GM12878 (cell line): ENCODE measurements at regions not wholly inside any gene's neighbourhood (a gene's known extent, or its start where the extent isn't known, plus 50 kb on each side); places are given as distances from the start of the nearest gene placed in this dataset.

Experiments
- ATAC-seq: fragments of 200-7000 bp; cut with Tn5 transposase; 3 replicates; pipeline ENCODE4 v1.9.1; 2020; ENCODE audit warnings: mild to moderate bottlenecking, moderate library complexity
- BruUV-seq: library from RNA; stranded (reverse); fragments of 400-500 nt; replicated peaks from 2 replicates; lab custom pipeline; 2021; lab: Mats Ljungman, UMichigan
- CTCF ChIA-PET: fragments of 300-600 bp; sonication (Branson Sonifier 250); formaldehyde crosslinking; extraction: SDS; loops from one replicate; lab custom pipeline; 2021; ENCODE audit warnings: inconsistent platforms; lab: Yijun Ruan, JAX
- POLR2A ChIA-PET: fragments of 350-600 bp; formaldehyde crosslinking; extraction: SDS; loops from one replicate; lab custom pipeline; 2021; ENCODE audit warnings: inconsistent platforms; lab: Charles Lee
- RAD21 ChIA-PET: fragments of 300-600 bp; sonication (Branson Sonifier 250); formaldehyde crosslinking; loops from one replicate; lab custom pipeline; 2023; ENCODE audit warnings: antibody characterized with exemption; ENCODE audit not compliant: unreplicated experiment; lab: Charles Lee
- SMC1A ChIA-PET: fragments of 300-600 bp; sonication (Branson Sonifier 250); formaldehyde crosslinking; loops from one replicate; lab custom pipeline; 2023; ENCODE audit not compliant: unreplicated experiment, uncharacterized antibody; lab: Charles Lee
- DNase-seq: peaks from one replicate; pipeline ENCODE4 v3.0.0-alpha.2; 2011; ENCODE audit warnings: low read depth, low spot score
- FAIRE-seq: peaks from 3 replicates; lab custom pipeline; 2011; peaks lifted over from hg19 to GRCh38; lab: Jason Lieb, UNC
- H2AFZ ChIP-seq: 2 replicates; pipeline ENCODE4 v1.6.0; 2011; ENCODE audit warnings: low read depth, low read length, control low read depth; ENCODE audit not compliant: control insufficient read depth
- H3K27ac ChIP-seq: 2 replicates; pipeline ENCODE4 v1.5.1; 2011; ENCODE audit warnings: control low read depth; ENCODE audit not compliant: control insufficient read depth, insufficient read depth
- H3K27me3 ChIP-seq, 2 experiments: replicated peaks in 1 of 2; 2 replicates each; pipeline versions ENCODE4 v1.6.0 to v1.6.1; 2011; ENCODE audit warnings: low read length in 1 of 2; ENCODE audit not compliant: control insufficient read depth in 2 of 2, insufficient read depth in 2 of 2
- H3K36me3 ChIP-seq, 2 experiments: 2 replicates each; pipeline ENCODE4 v1.5.1; 2011; ENCODE audit warnings: low read length in 1 of 2; ENCODE audit not compliant: control insufficient read depth in 2 of 2, insufficient read depth in 2 of 2
- H3K4me1 ChIP-seq: 2 replicates; pipeline ENCODE4 v1.6.1; 2011; ENCODE audit warnings: mild to moderate bottlenecking, low read length, moderate library complexity, mixed read lengths; ENCODE audit not compliant: control insufficient read depth, insufficient read depth
- H3K4me2 ChIP-seq: 2 replicates; pipeline ENCODE4 v1.6.0; 2011; ENCODE audit warnings: control low read depth; ENCODE audit not compliant: control insufficient read depth, insufficient read depth
- H3K4me3 ChIP-seq: fragments of 200-600 bp; sonication (generic); 2 replicates; pipeline ENCODE4 v1.5.1; 2016
- H3K79me2 ChIP-seq: 2 replicates; pipeline ENCODE4 v1.6.0; 2011; ENCODE audit warnings: low read length; ENCODE audit not compliant: control insufficient read depth, insufficient read depth
- H3K9ac ChIP-seq: 2 replicates; pipeline ENCODE4 v1.8.0; 2011; ENCODE audit warnings: low read length, control low read depth, mixed read lengths; ENCODE audit not compliant: control insufficient read depth, insufficient read depth
- H3K9me3 ChIP-seq: replicated peaks from 3 replicates; pipeline ENCODE4 v1.5.1; 2011; ENCODE audit warnings: mild to moderate bottlenecking, low read length; ENCODE audit not compliant: control insufficient read depth, insufficient read depth
- H4K20me1 ChIP-seq: 2 replicates; pipeline ENCODE4 v1.6.0; 2011; ENCODE audit not compliant: control insufficient read depth, insufficient read depth
- DPF2 ChIP-seq: fragments of 450-650 bp; IDR thresholded peaks from 2 replicates; pipeline ENCODE4 v1.6.1; 2017; ENCODE audit warnings: mild to moderate bottlenecking
- E4F1 ChIP-seq: fragments of 450-650 bp; IDR thresholded peaks from 2 replicates; pipeline ENCODE4 v1.6.1; 2018; ENCODE audit warnings: borderline replicate concordance, mild to moderate bottlenecking; ENCODE audit not compliant: partially characterized antibody
- FOXM1 ChIP-seq: IDR thresholded peaks from 2 replicates; pipeline ENCODE4 v1.6.1; 2012; ENCODE audit warnings: low read depth, mild to moderate bottlenecking, inconsistent platforms, low read length, moderate library complexity
- HDGF ChIP-seq: fragments of 450-650 bp; IDR thresholded peaks from 2 replicates; pipeline ENCODE4 v1.6.1; 2016; ENCODE audit warnings: antibody characterized with exemption
- PKNOX1 ChIP-seq: fragments of 450-650 bp; IDR thresholded peaks from 2 replicates; pipeline ENCODE4 v1.6.1; 2016; ENCODE audit warnings: mild to moderate bottlenecking
- RAD51 ChIP-seq: fragments of 450-650 bp; IDR thresholded peaks from 2 replicates; pipeline ENCODE4 v1.6.1; 2016; ENCODE audit warnings: moderate library complexity, mild to moderate bottlenecking, inconsistent platforms
- ZBTB33 ChIP-seq: fragments of 450-650 bp; IDR thresholded peaks from 2 replicates; pipeline ENCODE4 v1.6.1; 2017; ENCODE audit warnings: mild to moderate bottlenecking
- WGBS: methylation state at CpG from one replicate; pipeline ENCODE4 v1.1.6; 2016; ENCODE audit warnings: low lambda C conversion rate; ENCODE audit not compliant: insufficient replicate concordance, insufficient coverage; ENCODE audit errors: missing lambda C conversion rate; 5-methylcytosine and 5-hydroxymethylcytosine counted together
- in situ Hi-C: fragments of 300-500 bp; cut with MboI; formaldehyde crosslinking; loops from 9 replicates; pipeline ENCODE4 v1.14.3; 2018; ENCODE audit warnings: mixed read lengths
- intact Hi-C: fragments of 100-400 bp; cut with micrococcal nuclease; formaldehyde crosslinking; loops from one replicate; pipeline ENCODE4 v1.14.2; 2022; ENCODE audit not compliant: unreplicated experiment

GRCh38 chr20:61045876-61046585 lies 206.0 kb upstream of the CDH4 start:
- Histone ChIP-seq H3K9me3 (no peaks in the 10 kb centered on the region; the same call in 2 of the 3 replicates), H3K4me1 (no peaks in the 10 kb centered on the region), H3K4me3 (no peak overlapping the region), H3K27me3 (no peaks in the 10 kb centered on the region), H2AFZ (no peak overlapping the region), H3K9ac (no peak overlapping the region), H4K20me1 (no peaks in the 10 kb centered on the region), H3K27ac (no peak overlapping the region), H3K4me2 (no peak overlapping the region), H3K36me3 (no peaks in the 10 kb centered on the region), H3K79me2 (no peaks in the 10 kb centered on the region)
- WGBS: 2% methylated on average over 3 of the region's 3 CpGs
- BruUV-seq: no TSS peak
- RAD21 ChIA-PET: no interaction called here
- no peak for TF ChIP-seq E4F1
- no peak for TF ChIP-seq RAD51
- TF ChIP-seq PKNOX1: no peak
- no peak for TF ChIP-seq FOXM1
- no peak for TF ChIP-seq ZBTB33
- no peak for TF ChIP-seq DPF2
- TF ChIP-seq HDGF: no peak
- in situ Hi-C loops: no loop called here
- SMC1A ChIA-PET: no interaction called here
- FAIRE-seq (no peak), ATAC-seq (no peak), DNase-seq (no peak)
- POLR2A ChIA-PET: no interaction called here
- CTCF ChIA-PET: no interaction called here
- intact Hi-C loops: no loop called here
